Activated naive CD8-positive, alpha-beta T cell treated with anti-CD3 and anti-CD28 coated beads for 36 hours (primary cell): ENCODE measurements at regions not wholly inside any gene's neighbourhood (a gene's known extent, or its start where the extent isn't known, plus 50 kb on each side); places are given as distances from the start of the nearest gene placed in this dataset.

Experiments used
- DNase-seq: peaks from one replicate; pipeline ENCODE4 v3.0.0; 2021
- H3K27ac Mint-ChIP-seq: one replicate; pipeline ENCODE4 v1.8.0; 2022; ENCODE audit warnings: mild to moderate bottlenecking, moderate library complexity, mixed read lengths
- H3K27me3 Mint-ChIP-seq: one replicate; pipeline ENCODE4 v1.8.0; 2022; ENCODE audit warnings: mild to moderate bottlenecking, mixed read lengths
- H3K36me3 Mint-ChIP-seq: one replicate; pipeline ENCODE4 v1.8.0; 2021; ENCODE audit warnings: mild to moderate bottlenecking, mixed read lengths
- H3K4me1 Mint-ChIP-seq: one replicate; pipeline ENCODE4 v1.8.0; 2021; ENCODE audit warnings: mixed read lengths
- H3K4me3 Mint-ChIP-seq: one replicate; pipeline ENCODE4 v1.8.0; 2022; ENCODE audit warnings: mild to moderate bottlenecking, moderate library complexity, mixed read lengths
- H3K9me3 Mint-ChIP-seq: one replicate; pipeline ENCODE4 v1.8.0; 2022; ENCODE audit warnings: mixed read lengths

DNA sequence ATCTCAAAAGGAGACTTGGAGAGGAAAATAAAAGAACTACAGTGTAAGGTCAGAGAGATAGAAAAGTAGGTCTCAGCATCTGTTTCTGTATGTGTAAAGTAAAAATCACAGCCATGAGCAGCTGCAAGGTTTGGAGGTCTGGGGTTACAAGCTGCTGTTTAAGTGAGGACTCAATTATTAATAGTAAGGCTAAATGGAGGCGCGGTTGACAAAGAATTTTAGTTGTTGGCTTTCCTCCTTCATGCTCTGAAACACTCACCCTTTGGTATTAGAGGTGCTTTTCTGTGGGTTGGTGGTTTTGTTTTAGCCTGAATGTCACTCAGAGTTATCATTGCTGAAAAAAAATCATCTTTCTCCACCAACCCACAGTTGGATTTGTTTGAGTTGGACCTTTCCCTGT, 59.8 kb upstream of the HAO2 start:
- Mint-ChIP-seq H3K27ac (no peak overlapping the region), H3K36me3 (no peaks in the 10 kb centered on the region), H3K27me3 (peaks cover 59% of the 10 kb centered on the region), H3K9me3 (no peaks in the 10 kb centered on the region), H3K4me3 (no peak overlapping the region), H3K4me1 (no peaks in the 10 kb centered on the region)
- no peak for DNase-seq

DNA sequence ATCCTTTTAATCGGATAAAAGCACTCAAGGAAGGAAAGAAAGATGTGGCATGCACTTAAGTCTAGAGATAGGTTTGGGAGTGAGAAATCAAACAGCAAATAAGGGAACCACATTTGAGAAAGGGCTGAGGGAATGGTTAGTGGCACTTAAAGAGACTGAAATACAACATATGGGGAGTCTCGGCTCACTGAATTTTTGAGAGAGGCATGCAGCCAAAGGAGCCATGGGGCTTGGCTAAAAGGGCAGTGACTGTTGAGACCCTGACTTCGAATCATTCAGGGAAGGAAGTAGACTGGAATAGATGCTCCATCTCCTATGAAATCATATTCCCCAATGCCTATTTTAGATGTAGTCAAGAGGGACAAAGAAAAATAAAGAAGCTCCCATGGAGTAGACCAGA, 58.3 kb upstream of the HAO2 start:
- DNase-seq = no peak
- Mint-ChIP-seq H3K27ac (no peak overlapping the region), H3K4me3 (no peak overlapping the region), H3K36me3 (no peaks in the 10 kb centered on the region), H3K9me3 (no peaks in the 10 kb centered on the region), H3K27me3 (peaks cover 60% of the 10 kb centered on the region), H3K4me1 (no peaks in the 10 kb centered on the region)

DNA sequence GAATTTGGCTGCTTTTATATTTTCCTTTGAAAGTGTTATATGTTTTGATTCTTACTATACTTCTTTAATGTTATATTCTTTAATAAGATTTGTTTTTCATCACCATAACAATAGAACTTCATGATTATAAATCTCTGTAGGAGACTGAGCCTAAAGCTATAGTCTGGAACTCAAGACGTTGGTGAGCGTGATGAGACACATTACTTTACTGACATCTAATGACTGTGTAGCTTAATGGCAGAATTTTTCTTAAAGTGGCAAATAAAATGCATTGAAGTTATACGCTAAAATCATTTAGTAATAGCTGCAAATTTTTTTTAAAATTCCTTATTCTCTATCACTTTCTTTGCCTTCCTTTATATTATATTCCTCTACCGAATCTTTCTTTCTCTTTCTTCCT, 56.1 kb upstream of the HAO2 start:
- no peaks in the 10 kb centered on the region for H3K4me1 Mint-ChIP-seq
- H3K4me3 Mint-ChIP-seq = no peak overlapping the region
- no peak for DNase-seq
- H3K9me3 Mint-ChIP-seq = no peaks in the 10 kb centered on the region
- peaks cover 42% of the 10 kb centered on the region for H3K27me3 Mint-ChIP-seq
- no peak overlapping the region for H3K27ac Mint-ChIP-seq
- H3K36me3 Mint-ChIP-seq = no peaks in the 10 kb centered on the region

DNA sequence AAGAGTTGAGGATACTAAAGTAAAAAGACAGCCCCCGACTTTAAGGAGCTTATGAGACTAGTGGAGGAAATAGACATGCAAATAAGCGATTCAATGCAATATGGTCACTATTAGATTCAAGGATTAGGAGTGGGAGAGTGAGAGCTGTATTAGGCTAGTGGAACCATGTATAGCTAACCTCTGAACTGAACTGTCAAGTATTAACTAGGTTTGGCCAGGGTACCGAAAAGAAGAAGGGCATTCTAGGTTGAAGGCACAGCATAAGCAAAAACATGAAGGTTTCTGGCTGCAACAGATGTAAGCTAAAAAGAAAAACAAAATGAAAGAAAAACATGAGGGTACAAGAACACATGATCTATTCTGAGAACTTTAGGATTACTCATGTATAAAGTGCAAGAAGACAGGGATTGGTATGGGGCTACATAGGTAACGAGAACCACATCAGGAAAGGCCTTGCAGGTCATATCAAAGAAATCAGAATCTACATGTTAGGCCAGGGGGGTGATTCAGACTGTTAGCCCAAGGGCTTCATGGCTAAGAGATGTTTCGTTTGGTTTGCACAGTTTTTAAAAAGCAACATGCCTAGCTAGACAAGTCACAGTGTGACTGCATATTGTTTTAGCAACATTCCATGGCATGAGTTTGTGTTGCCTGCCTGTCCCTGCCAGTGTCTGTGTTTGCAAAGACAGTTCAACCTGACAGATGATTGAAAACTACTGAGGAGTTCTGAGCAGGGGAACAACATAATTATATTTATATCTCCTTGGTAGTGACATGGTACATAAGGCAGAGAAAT, 54.4 kb upstream of the HAO2 start:
- DNase-seq = no peak
- H3K36me3 Mint-ChIP-seq = no peaks in the 10 kb centered on the region
- H3K4me3 Mint-ChIP-seq = no peak overlapping the region
- H3K4me1 Mint-ChIP-seq = no peaks in the 10 kb centered on the region
- H3K27ac Mint-ChIP-seq = no peak overlapping the region
- H3K27me3 Mint-ChIP-seq = peaks cover 28% of the 10 kb centered on the region
- no peaks in the 10 kb centered on the region for H3K9me3 Mint-ChIP-seq

DNA sequence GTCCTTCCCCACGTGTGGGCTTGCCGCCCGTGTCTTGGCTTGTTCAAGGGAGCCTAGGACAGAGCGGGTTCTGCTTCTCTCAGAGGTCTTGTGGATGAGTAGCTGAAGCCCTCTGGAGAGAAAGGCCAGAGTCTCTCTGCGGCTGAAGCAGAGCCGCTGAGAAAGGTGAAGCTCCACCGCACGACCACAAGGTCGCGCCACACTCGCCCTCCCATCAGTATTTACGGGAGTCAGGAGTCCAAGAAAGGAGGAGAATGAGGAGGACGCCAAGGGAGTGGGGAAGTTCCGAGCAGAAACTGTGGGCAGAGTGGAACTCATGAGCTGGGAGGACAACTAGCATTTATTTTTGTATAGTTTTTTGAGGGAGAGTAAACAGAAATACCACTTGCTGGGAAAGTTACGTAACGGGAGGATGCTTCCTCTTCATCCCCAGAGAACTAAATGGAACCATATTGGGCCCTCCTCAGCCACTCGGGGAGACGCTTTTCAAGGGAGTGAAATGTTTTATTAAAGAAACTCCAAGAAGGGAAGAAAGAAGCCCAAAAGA, 51.6 kb upstream of the HAO2 start:
- peaks cover 7% of the 10 kb centered on the region for H3K27me3 Mint-ChIP-seq
- no peak overlapping the region for H3K4me3 Mint-ChIP-seq
- no peaks in the 10 kb centered on the region for H3K9me3 Mint-ChIP-seq
- H3K27ac Mint-ChIP-seq = no peak overlapping the region
- no peaks in the 10 kb centered on the region for H3K4me1 Mint-ChIP-seq
- H3K36me3 Mint-ChIP-seq = no peaks in the 10 kb centered on the region
- no peak for DNase-seq

DNA sequence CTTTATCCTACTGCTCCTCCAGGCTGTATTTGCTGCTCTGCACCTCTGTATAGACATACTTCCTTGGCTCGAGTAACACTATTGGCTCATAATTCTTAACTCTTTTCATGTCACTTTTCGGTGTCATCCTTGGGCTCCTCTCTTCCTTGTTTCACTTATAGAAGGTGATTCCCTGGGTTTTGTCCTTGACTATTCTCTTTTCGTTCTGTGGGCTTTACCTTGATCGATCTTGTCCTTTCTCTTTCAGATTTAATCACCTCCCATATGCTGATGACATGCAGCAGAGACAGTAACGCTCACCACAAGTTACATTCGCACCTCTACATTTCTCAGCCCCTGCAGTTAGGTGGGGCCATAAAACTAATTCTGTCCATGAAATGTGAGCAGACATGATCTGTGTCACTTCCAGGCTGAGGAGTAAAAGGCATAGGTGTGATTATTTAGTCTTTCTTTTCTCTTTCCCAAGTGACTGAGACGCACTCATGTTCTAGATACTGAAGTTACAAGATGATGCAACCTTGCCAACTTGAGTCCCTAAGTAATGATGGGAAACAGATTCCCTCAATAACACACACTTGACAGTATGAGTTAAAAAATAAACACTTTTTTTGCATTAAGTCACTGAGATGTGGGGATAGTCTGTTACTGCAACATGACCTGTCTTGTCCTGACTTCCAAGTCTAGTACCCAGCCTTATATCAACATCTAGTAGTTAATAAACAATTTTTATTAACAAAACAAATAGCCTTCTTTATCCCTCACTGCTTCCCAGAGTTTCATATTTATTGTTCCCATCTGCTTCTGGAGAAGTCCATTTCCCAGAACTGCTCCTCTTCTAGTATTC, 49.9 kb upstream of the HAO2 start:
- Mint-ChIP-seq H3K36me3 (no peaks in the 10 kb centered on the region), H3K27me3 (peaks cover 4% of the 10 kb centered on the region), H3K27ac (no peak overlapping the region), H3K4me3 (no peak overlapping the region), H3K9me3 (no peaks in the 10 kb centered on the region), H3K4me1 (no peaks in the 10 kb centered on the region)
- DNase-seq = no peak
